H1 (cell line): ENCODE measurements at regions not wholly inside any gene's neighbourhood (a gene's known extent, or its start where the extent isn't known, plus 50 kb on each side); places are given as distances from the start of the nearest gene placed in this dataset.

Experiments used
- CTCF ChIA-PET: fragments of 300-600 bp; sonication (Branson Sonifier 250); formaldehyde crosslinking; loops from one replicate; lab custom pipeline; 2021; ENCODE audit not compliant: partially characterized antibody; lab: Charles Lee
- POLR2A ChIA-PET: fragments of 300-600 bp; sonication (Branson Sonifier 250); formaldehyde crosslinking; loops from one replicate; lab custom pipeline; 2021; ENCODE audit warnings: inconsistent platforms; ENCODE audit not compliant: partially characterized antibody; lab: Charles Lee
- DNase-seq, 2 experiments: peaks; one replicate each; pipeline versions ENCODE4 v3.0.0 to v3.0.0-alpha.2; 2010 to 2022; ENCODE audit warnings: low spot score in 2 of 2, low read depth in 1 of 2, mixed read lengths in 1 of 2
- FAIRE-seq: peaks from 2 replicates; lab custom pipeline; 2011; peaks lifted over from hg19 to GRCh38; lab: Jason Lieb, UNC
- H2AFZ ChIP-seq: 2 replicates; pipeline ENCODE4 v1.8.1; 2012; ENCODE audit warnings: low read length, inconsistent platforms
- H2AK5ac ChIP-seq: 2 replicates; pipeline ENCODE4 v1.6.1; 2013; ENCODE audit warnings: low read depth, low read length
- H2BK120ac ChIP-seq: replicated peaks from 2 replicates; pipeline ENCODE3; 2013; ENCODE audit warnings: low read depth, low read length, inconsistent platforms
- H2BK12ac ChIP-seq: 2 replicates; pipeline ENCODE4 v1.6.1; 2013; ENCODE audit warnings: low read depth, low read length
- H2BK15ac ChIP-seq: 2 replicates; pipeline ENCODE4 v1.6.1; 2013; ENCODE audit warnings: low read length
- H2BK20ac ChIP-seq: 2 replicates; pipeline ENCODE4 v1.6.1; 2013; ENCODE audit warnings: low read length
- H2BK5ac ChIP-seq: 2 replicates; pipeline ENCODE4 v1.6.1; 2013; ENCODE audit warnings: low read depth, low read length
- H3K14ac ChIP-seq: 2 replicates; pipeline ENCODE4 v1.6.1; 2013; ENCODE audit warnings: inconsistent platforms; ENCODE audit not compliant: insufficient read length
- H3K18ac ChIP-seq: 2 replicates; pipeline ENCODE4 v1.6.1; 2013; ENCODE audit warnings: low read length; ENCODE audit errors: extremely low read depth
- H3K23ac ChIP-seq: 2 replicates; pipeline ENCODE4 v1.6.1; 2013; ENCODE audit warnings: inconsistent platforms; ENCODE audit not compliant: insufficient read length
- H3K23me2 ChIP-seq: 2 replicates; pipeline ENCODE4 v1.6.1; 2013; ENCODE audit warnings: low read depth, low read length
- H3K27ac ChIP-seq: 2 replicates; pipeline ENCODE4 v1.6.1; 2011; ENCODE audit warnings: low read depth, low read length, inconsistent platforms
- H3K27me3 ChIP-seq, 4 experiments: replicated peaks in 1 of 4; 1 replicate in 1 of 4; 2 replicates in 3 of 4; pipeline versions ENCODE4 v1.6.1 to v1.8.1; 2011 to 2013; ENCODE audit warnings: low read length in 3 of 4, mild to moderate bottlenecking in 3 of 4, inconsistent platforms in 2 of 4, mixed read lengths in 2 of 4, moderate library complexity in 1 of 4; ENCODE audit not compliant: control insufficient read depth in 3 of 4, insufficient read depth in 3 of 4; ENCODE audit errors: extremely low read depth in 1 of 4
- H3K36me3 ChIP-seq, 4 experiments: 2 replicates each; pipeline versions ENCODE4 v1.6.1 to v1.8.1; 2011 to 2013; ENCODE audit warnings: mild to moderate bottlenecking in 4 of 4, low read length in 3 of 4, moderate library complexity in 2 of 4, control low read depth in 1 of 4, inconsistent platforms in 1 of 4; ENCODE audit not compliant: insufficient read depth in 4 of 4, control insufficient read depth in 2 of 4
- H3K4ac ChIP-seq: replicated peaks from 2 replicates; pipeline ENCODE3; 2013; ENCODE audit warnings: low read length, low read depth, mixed read lengths, inconsistent platforms; ENCODE audit not compliant: insufficient read length
- H3K4me1 ChIP-seq, 4 experiments: replicated peaks in 1 of 4; 1 replicate in 1 of 4; 2 replicates in 3 of 4; pipeline versions ENCODE4 v1.6.1 to v1.8.1; 2011 to 2013; ENCODE audit warnings: low read length in 3 of 4, inconsistent platforms in 2 of 4, mixed read lengths in 1 of 4; ENCODE audit not compliant: insufficient read depth in 4 of 4, control insufficient read depth in 3 of 4
- H3K4me2 ChIP-seq, 2 experiments: 2 replicates each; pipeline versions ENCODE4 v1.6.1 to v1.8.1; 2011 to 2013; ENCODE audit warnings: low read depth in 2 of 2, low read length in 2 of 2, control low read depth in 1 of 2, inconsistent platforms in 1 of 2, mild to moderate bottlenecking in 1 of 2; ENCODE audit not compliant: insufficient read depth in 1 of 2
- H3K4me3 ChIP-seq, 4 experiments: fragments of 200-600, 300-600 bp in 1 of 4; sonication (generic), shearing (Covaris generic), sonication (Bioruptor Twin) in 1 of 4; 2 replicates each; pipeline versions ENCODE4 v1.5.1 to v1.8.1; 2011 to 2016; ENCODE audit warnings: low read length in 4 of 4, low read depth in 3 of 4, control low read depth in 2 of 4, inconsistent platforms in 2 of 4, mild to moderate bottlenecking in 2 of 4, mixed read lengths in 1 of 4, moderate library complexity in 1 of 4; ENCODE audit not compliant: insufficient read depth in 2 of 4; ENCODE audit errors: extremely low read depth in 1 of 4
- H3K56ac ChIP-seq: replicated peaks from 2 replicates; pipeline ENCODE3; 2013; ENCODE audit warnings: low read depth, mild to moderate bottlenecking, mixed read lengths, low read length, inconsistent platforms; ENCODE audit not compliant: insufficient read length
- H3K79me1 ChIP-seq: 2 replicates; pipeline ENCODE4 v1.6.1; 2013; ENCODE audit warnings: low read depth, low read length, control low read depth
- H3K79me2 ChIP-seq, 2 experiments: 2 replicates each; pipeline versions ENCODE4 v1.6.1 to v1.8.1; 2012 to 2013; ENCODE audit warnings: low read length in 2 of 2, mild to moderate bottlenecking in 2 of 2, inconsistent platforms in 1 of 2; ENCODE audit not compliant: insufficient read depth in 2 of 2, control insufficient read depth in 1 of 2
- H3K9ac ChIP-seq, 4 experiments: replicated peaks in 1 of 4; 1 replicate in 1 of 4; 2 replicates in 3 of 4; pipeline versions ENCODE4 v1.6.1 to v1.8.1; 2011 to 2013; ENCODE audit warnings: low read depth in 3 of 4, low read length in 3 of 4, control low read depth in 2 of 4, mild to moderate bottlenecking in 2 of 4, moderate library complexity in 2 of 4, inconsistent platforms in 1 of 4; ENCODE audit errors: extremely low read depth in 1 of 4
- H3K9me3 ChIP-seq, 2 experiments: 2 replicates each; pipeline versions ENCODE4 v1.6.1 to v1.8.1; 2012 to 2013; ENCODE audit warnings: mild to moderate bottlenecking in 2 of 2, moderate library complexity in 2 of 2, control low read depth in 1 of 2, inconsistent platforms in 1 of 2, low read depth in 1 of 2, low read length in 1 of 2, mixed read lengths in 1 of 2; ENCODE audit not compliant: insufficient read depth in 2 of 2
- H4K20me1 ChIP-seq, 2 experiments: replicated peaks in 1 of 2; 2 replicates each; pipeline versions ENCODE3 to v1.8.1; 2011 to 2013; ENCODE audit warnings: inconsistent platforms in 2 of 2, low read length in 2 of 2, mild to moderate bottlenecking in 1 of 2; ENCODE audit not compliant: insufficient read depth in 2 of 2, control insufficient read depth in 1 of 2
- H4K5ac ChIP-seq: 2 replicates; pipeline ENCODE4 v1.6.1; 2013; ENCODE audit warnings: low read length, low read depth, mixed read lengths, inconsistent platforms; ENCODE audit not compliant: insufficient read length
- H4K8ac ChIP-seq: 2 replicates; pipeline ENCODE4 v1.8.0; 2013; ENCODE audit warnings: mild to moderate bottlenecking, moderate library complexity, low read length, inconsistent platforms; ENCODE audit not compliant: insufficient read depth; ENCODE audit errors: extremely low read depth
- H4K91ac ChIP-seq: replicated peaks from 2 replicates; pipeline ENCODE3; 2013; ENCODE audit warnings: low read length, mixed read lengths, inconsistent platforms; ENCODE audit not compliant: insufficient read length
- BACH1 ChIP-seq: IDR thresholded peaks from 2 replicates; pipeline ENCODE4 v1.6.1; 2012; ENCODE audit warnings: low read length, improper control_type of control experiment
- CEBPB ChIP-seq: IDR thresholded peaks from 2 replicates; pipeline ENCODE4 v1.6.1; 2012; ENCODE audit warnings: low read depth, low read length
- CHD1 ChIP-seq: IDR thresholded peaks from 2 replicates; pipeline ENCODE4 v1.6.1; 2012; ENCODE audit warnings: low read depth, low read length, improper control_type of control experiment
- CREB1 ChIP-seq: IDR thresholded peaks from 2 replicates; pipeline ENCODE4 v1.6.1; 2012; ENCODE audit warnings: inconsistent platforms
- EGR1 ChIP-seq: IDR thresholded peaks from 2 replicates; pipeline ENCODE4 v1.6.1; 2011; ENCODE audit warnings: low read depth, low read length, borderline replicate concordance
- EZH2 ChIP-seq: fragments of 200-600 bp; sonication (generic); IDR thresholded peaks from 2 replicates; pipeline ENCODE4 v1.7.1; 2012; ENCODE audit warnings: low read depth, mild to moderate bottlenecking, moderate library complexity, low read length, inconsistent platforms; ENCODE audit not compliant: severe bottlenecking
- FOSL1 ChIP-seq: IDR thresholded peaks from 2 replicates; pipeline ENCODE4 v1.6.1; 2011; ENCODE audit warnings: mild to moderate bottlenecking, low read depth, low read length, moderate library complexity; ENCODE audit not compliant: insufficient read depth
- PHF8 ChIP-seq: fragments of 200-600 bp; sonication (generic); conservative IDR thresholded peaks from 2 replicates; pipeline ENCODE4 v1.7.1; 2012; ENCODE audit warnings: low read depth, mild to moderate bottlenecking, inconsistent platforms, low read length, moderate library complexity
- SRF ChIP-seq: IDR thresholded peaks from 2 replicates; pipeline ENCODE4 v1.6.1; 2011; ENCODE audit warnings: mild to moderate bottlenecking, low read depth, low read length, moderate library complexity
- TEAD4 ChIP-seq: IDR thresholded peaks from 2 replicates; pipeline ENCODE4 v1.6.1; 2012; ENCODE audit warnings: low read depth, low read length, inconsistent platforms, mixed read lengths
- YY1 ChIP-seq: IDR thresholded peaks from 2 replicates; pipeline ENCODE4 v1.6.1; 2011; ENCODE audit warnings: low read depth, mild to moderate bottlenecking, low read length
- WGBS, 2 experiments: shearing (Covaris generic) in 1 of 2; methylation state at CpG; one replicate each; pipeline versions ENCODE4 v1.1.6 to v1.1.7; 2013 to 2015; ENCODE audit warnings: low lambda C conversion rate in 2 of 2, mixed read lengths in 2 of 2, inconsistent platforms in 1 of 2, low coverage in 1 of 2, missing lambda C conversion rate in 1 of 2; ENCODE audit not compliant: insufficient replicate concordance in 2 of 2, insufficient coverage in 1 of 2, insufficient read length in 1 of 2; ENCODE audit errors: extremely low coverage in 1 of 2, missing lambda C conversion rate in 1 of 2; 5-methylcytosine and 5-hydroxymethylcytosine counted together
- TF ChIP-seq, protein P1 (sequence below): IDR thresholded peaks from 2 replicates; pipeline ENCODE4 v1.6.1; 2012; ENCODE audit warnings: inconsistent platforms

- H3K27me3 ChIP-seq: no peaks in the 10 kb centered on the region; a peak in 1 of 7 replicates
- H2BK12ac ChIP-seq: no peak overlapping the region
- H2AK5ac ChIP-seq: no peak overlapping the region
- no peak overlapping the region for H3K18ac ChIP-seq
- H3K56ac ChIP-seq: no peak overlapping the region
- POLR2A ChIA-PET: no interaction called here
- WGBS, 2 experiments: 97% methylated on average over 6 of the region's 6 CpGs; no CpG with 5 or more reads in 1 of the 2 experiments
- no peaks in the 10 kb centered on the region for H3K79me1 ChIP-seq
- no peak overlapping the region for H4K8ac ChIP-seq
- CTCF ChIA-PET: interaction anchor here (1.4 to 1.8 kb wide), 2 partner anchors 9 to 10 kb away, joined by 4 to 5 read pairs; no protein-coding TSS in a partner anchor
- no peak overlapping the region for H2BK20ac ChIP-seq
- no peaks in the 10 kb centered on the region for H3K23me2 ChIP-seq
- H4K20me1 ChIP-seq: no peaks in the 10 kb centered on the region
- H2BK5ac ChIP-seq: no peak overlapping the region
- DNase-seq (no peak), FAIRE-seq (no peak)
- H2BK15ac ChIP-seq: no peak overlapping the region
- H3K4me2 ChIP-seq: no peak overlapping the region
- H2BK120ac ChIP-seq: no peak overlapping the region
- no peak overlapping the region for H3K4ac ChIP-seq
- H2AFZ ChIP-seq: no peak overlapping the region
- H3K27ac ChIP-seq: no peak overlapping the region
- H3K79me2 ChIP-seq: no peaks in the 10 kb centered on the region
- no peak overlapping the region for H4K5ac ChIP-seq
- H3K36me3 ChIP-seq: no peaks in the 10 kb centered on the region
- H3K14ac ChIP-seq: no peak overlapping the region
- no peak overlapping the region for H3K4me3 ChIP-seq
- no peaks in the 10 kb centered on the region for H3K9me3 ChIP-seq
- no peak overlapping the region for H4K91ac ChIP-seq
- TF ChIP-seq, protein P1, sequence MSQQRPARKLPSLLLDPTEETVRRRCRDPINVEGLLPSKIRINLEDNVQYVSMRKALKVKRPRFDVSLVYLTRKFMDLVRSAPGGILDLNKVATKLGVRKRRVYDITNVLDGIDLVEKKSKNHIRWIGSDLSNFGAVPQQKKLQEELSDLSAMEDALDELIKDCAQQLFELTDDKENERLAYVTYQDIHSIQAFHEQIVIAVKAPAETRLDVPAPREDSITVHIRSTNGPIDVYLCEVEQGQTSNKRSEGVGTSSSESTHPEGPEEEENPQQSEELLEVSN: no peak
- TF ChIP-seq PHF8 (no peak), FOSL1 (no peak), YY1 (no peak), TEAD4 (no peak), EZH2 (no peak), SRF (no peak), CEBPB (no peak), CHD1 (no peak), EGR1 (no peak), BACH1 (no peak), CREB1 (no peak)
- no peak overlapping the region for H3K9ac ChIP-seq
- H3K23ac ChIP-seq: no peak overlapping the region
- no peaks in the 10 kb centered on the region for H3K4me1 ChIP-seq
Observed at GRCh38 chr2:107412209-107412904, 414.3 kb upstream of the RGPD4 start.
